ENCODE measurements at regions not wholly inside any gene's neighbourhood (a gene's known extent, or its start where the extent isn't known, plus 50 kb on each side); places are given as distances from the start of the nearest gene placed in this dataset.

GRCh38 chr19:30204721-30205120 is 167.5 kb upstream of the ZNF536 start:
- H3K27me3 ChIP-seq (ENCODE audit: control insufficient read depth in 4 of 4, insufficient read depth in 4 of 4, low read length in 3 of 4): peaks cover 0 to 3% (median 2%) of the 10 kb centered on the region in 4 donors
- H3K36me3 ChIP-seq (ENCODE audit: control insufficient read depth in 4 of 4, insufficient read depth in 3 of 4, low read depth in 1 of 4, low read length in 3 of 4): no peaks in the 10 kb centered on the region
- no peak overlapping the region for H3K9ac ChIP-seq (ENCODE audit: low read depth in 1 of 2, low read length in 2 of 2)
- H3K27ac ChIP-seq (ENCODE audit: low read depth in 1 of 2, low read length in 2 of 2): no peak overlapping the region
- WGBS: 95% methylated on average over 3 of the region's 3 CpGs
- no peaks in the 10 kb centered on the region for H3K4me1 ChIP-seq (ENCODE audit: control insufficient read depth in 4 of 4, insufficient read depth in 4 of 4, low read length in 3 of 4)
- no peak for DNase-seq (ENCODE audit: low spot score)
- TF ChIP-seq ATF3 (IDR thresholded peaks at IDR 0.05) (no peak), EGR1 (IDR thresholded peaks at IDR 0.05; ENCODE audit: low read depth in 2 of 2) (no peak), MAX (IDR thresholded peaks at IDR 0.05) (no peak), FOXA1 (IDR thresholded peaks at IDR 0.05) (no peak), SP1 (IDR thresholded peaks at IDR 0.05) (no peak), YY1 (IDR thresholded peaks at IDR 0.05) (no peak), RAD21 (IDR thresholded peaks at IDR 0.05) (no peak)
- no peak overlapping the region for H3K4me3 ChIP-seq (ENCODE audit: low read depth in 1 of 3, low read length in 3 of 3)
- H3K9me3 ChIP-seq (ENCODE audit: control insufficient read depth in 4 of 4, low read length in 3 of 4): peaks cover 0 to 5% (median 0%) of the 10 kb centered on the region in 4 donors

DNA sequence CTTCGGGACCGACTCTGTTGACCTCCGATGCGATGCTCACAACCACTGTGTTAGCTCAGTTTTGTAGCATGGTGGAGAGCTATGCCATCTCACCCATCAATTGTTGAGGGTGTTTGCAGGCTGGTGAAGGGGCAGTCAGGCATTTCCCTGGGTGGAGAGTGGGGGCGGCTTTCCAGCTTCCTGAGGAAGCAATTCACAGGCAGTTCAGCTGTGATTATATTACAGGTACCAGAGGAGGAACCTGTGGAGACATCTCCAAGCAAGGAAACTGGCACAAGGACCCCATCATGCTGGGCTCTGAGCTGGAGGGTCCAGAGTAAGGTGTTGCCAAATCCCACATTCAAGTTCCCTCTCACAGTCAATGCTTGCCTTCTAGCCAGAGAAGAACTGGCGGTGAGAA is 166.0 kb upstream of the ZNF536 start:
- WGBS: 89% methylated on average over 6 of the region's 6 CpGs
- H3K9ac ChIP-seq (ENCODE audit: low read depth in 1 of 2, low read length in 2 of 2): no peak overlapping the region

More for the DNA sequence above, 166.0 kb upstream of the ZNF536 start:
- H3K27ac ChIP-seq (ENCODE audit: low read depth in 1 of 2, low read length in 2 of 2): no peak overlapping the region
- DNase-seq (ENCODE audit: low spot score): no peak
- H3K9me3 ChIP-seq (ENCODE audit: control insufficient read depth in 4 of 4, low read length in 3 of 4): peaks cover 0 to 5% (median 0%) of the 10 kb centered on the region in 4 donors
- no peaks in the 10 kb centered on the region for H3K36me3 ChIP-seq (ENCODE audit: control insufficient read depth in 4 of 4, insufficient read depth in 3 of 4, low read depth in 1 of 4, low read length in 3 of 4)
- peaks cover 0 to 6% (median 2%) of the 10 kb centered on the region in 4 donors for H3K27me3 ChIP-seq (ENCODE audit: control insufficient read depth in 4 of 4, insufficient read depth in 4 of 4, low read length in 3 of 4)
- no peak overlapping the region for H3K4me3 ChIP-seq (ENCODE audit: low read depth in 1 of 3, low read length in 3 of 3)
- TF ChIP-seq HNF4G (IDR thresholded peaks at IDR 0.05): no peak
- TF ChIP-seq, protein P1, sequence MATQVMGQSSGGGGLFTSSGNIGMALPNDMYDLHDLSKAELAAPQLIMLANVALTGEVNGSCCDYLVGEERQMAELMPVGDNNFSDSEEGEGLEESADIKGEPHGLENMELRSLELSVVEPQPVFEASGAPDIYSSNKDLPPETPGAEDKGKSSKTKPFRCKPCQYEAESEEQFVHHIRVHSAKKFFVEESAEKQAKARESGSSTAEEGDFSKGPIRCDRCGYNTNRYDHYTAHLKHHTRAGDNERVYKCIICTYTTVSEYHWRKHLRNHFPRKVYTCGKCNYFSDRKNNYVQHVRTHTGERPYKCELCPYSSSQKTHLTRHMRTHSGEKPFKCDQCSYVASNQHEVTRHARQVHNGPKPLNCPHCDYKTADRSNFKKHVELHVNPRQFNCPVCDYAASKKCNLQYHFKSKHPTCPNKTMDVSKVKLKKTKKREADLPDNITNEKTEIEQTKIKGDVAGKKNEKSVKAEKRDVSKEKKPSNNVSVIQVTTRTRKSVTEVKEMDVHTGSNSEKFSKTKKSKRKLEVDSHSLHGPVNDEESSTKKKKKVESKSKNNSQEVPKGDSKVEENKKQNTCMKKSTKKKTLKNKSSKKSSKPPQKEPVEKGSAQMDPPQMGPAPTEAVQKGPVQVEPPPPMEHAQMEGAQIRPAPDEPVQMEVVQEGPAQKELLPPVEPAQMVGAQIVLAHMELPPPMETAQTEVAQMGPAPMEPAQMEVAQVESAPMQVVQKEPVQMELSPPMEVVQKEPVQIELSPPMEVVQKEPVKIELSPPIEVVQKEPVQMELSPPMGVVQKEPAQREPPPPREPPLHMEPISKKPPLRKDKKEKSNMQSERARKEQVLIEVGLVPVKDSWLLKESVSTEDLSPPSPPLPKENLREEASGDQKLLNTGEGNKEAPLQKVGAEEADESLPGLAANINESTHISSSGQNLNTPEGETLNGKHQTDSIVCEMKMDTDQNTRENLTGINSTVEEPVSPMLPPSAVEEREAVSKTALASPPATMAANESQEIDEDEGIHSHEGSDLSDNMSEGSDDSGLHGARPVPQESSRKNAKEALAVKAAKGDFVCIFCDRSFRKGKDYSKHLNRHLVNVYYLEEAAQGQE (IDR thresholded peaks at IDR 0.05): no peak
- TF ChIP-seq CTCF (IDR thresholded peaks at IDR 0.05; ENCODE audit: low read depth, low read length, missing input control): no peak
- TF ChIP-seq SP1 (IDR thresholded peaks at IDR 0.05): no peak
- TF ChIP-seq EGR1 (IDR thresholded peaks at IDR 0.05; ENCODE audit: low read depth in 2 of 2): no peak
- no peak for TF ChIP-seq ATF3 (IDR thresholded peaks at IDR 0.05)
- TF ChIP-seq TAF1 (conservative IDR thresholded peaks at IDR 0.05): no peak
- no peaks in the 10 kb centered on the region for H3K4me1 ChIP-seq (ENCODE audit: control insufficient read depth in 4 of 4, insufficient read depth in 4 of 4, low read length in 3 of 4)

Data from liver (tissue), 8 donors.